B cell (primary cell): ENCODE measurements at regions not wholly inside any gene's neighbourhood (a gene's known extent, or its start where the extent isn't known, plus 50 kb on each side); places are given as distances from the start of the nearest gene placed in this dataset.

Experiments used
- CTCF ChIP-seq: fragments of 200-600 bp; IDR thresholded peaks from one replicate; pipeline ENCODE4 v1.8.0; 2022; ENCODE audit warnings: antibody characterized with exemption, mild to moderate bottlenecking
- EZH2 ChIP-seq: IDR thresholded peaks from 2 replicates; pipeline ENCODE4 v1.6.1; 2012; ENCODE audit warnings: borderline replicate concordance, low read depth, mild to moderate bottlenecking, moderate library complexity, low read length; ENCODE audit not compliant: insufficient read depth, poor library complexity, severe bottlenecking

- TF ChIP-seq EZH2, result no peak
- no peak for TF ChIP-seq CTCF
Measured at GRCh38 chr17:47066095-47066494, 87.0 kb upstream of the RPRML start.
